ENCODE measurements at regions not wholly inside any gene's neighbourhood (a gene's known extent, or its start where the extent isn't known, plus 50 kb on each side); places are given as distances from the start of the nearest gene placed in this dataset.

GRCh38 chr11:115911613-115912346 lies 407.6 kb upstream of the CADM1 start:
- Histone ChIP-seq H3K9me2 (no peaks in the 10 kb centered on the region), H3K9ac (no peak overlapping the region), H3K9me3 (no peaks in the 10 kb centered on the region), H3K79me2 (ENCODE audit: insufficient read depth) (no peaks in the 10 kb centered on the region), H3K36me3 (replicated peaks in 1 of 2; ENCODE audit: control insufficient read depth in 1 of 2, insufficient read depth in 2 of 2, low read length in 1 of 2) (no peaks in the 10 kb centered on the region), H3K4me2 (no peak overlapping the region), H3K4me1 (ENCODE audit: control insufficient read depth in 1 of 2, insufficient read depth in 2 of 2, low read depth in 1 of 2, low read length in 1 of 2) (peaks cover 0 to 10% of the 10 kb centered on the region in 2 experiments; a peak in 1 of 4 replicates), H2AFZ (ENCODE audit: low read depth) (no peak overlapping the region), H4K20me1 (ENCODE audit: insufficient read depth) (no peaks in the 10 kb centered on the region), H3K4me3 (ENCODE audit: low read depth in 2 of 2, low read length in 1 of 2) (no peak overlapping the region), H3K27me3 (ENCODE audit: insufficient read depth) (no peaks in the 10 kb centered on the region), H3F3A (replicated peaks; ENCODE audit: insufficient read depth) (no peaks in the 10 kb centered on the region), H3K27ac (ENCODE audit: low read depth in 2 of 2, low read length in 1 of 2) (no peak overlapping the region)
- TF ChIP-seq EP300 (IDR thresholded peaks at IDR 0.05; ENCODE audit: borderline replicate concordance in 1 of 2, low read depth in 1 of 2, low read length in 1 of 2): 0 out of 4 replicates have a peak, but pooled peaks of 1 of the 2 experiments have one; percentile 17
- 0 out of 2 replicates have a peak, but pooled peaks have one; percentile 23 for TF ChIP-seq RAD21 (IDR thresholded peaks at IDR 0.05; ENCODE audit: low read length)
- peak; percentile 62; the same call in 1 of the 2 replicates for TF ChIP-seq GATA2 (CRISPR knock-in tag; IDR thresholded peaks at IDR 0.05)
- TF ChIP-seq PBX3 (IDR thresholded peaks at IDR 0.05): no peak
- peak; percentile 33; the same call in 1 of the 2 replicates for TF ChIP-seq RCOR1 (IDR thresholded peaks at IDR 0.05; ENCODE audit: low read length)
- peak; percentile 32 for DNase-seq
- ChIA-PET CTCF (interaction anchor here (0.6 to 3.4 kb wide), 14 partner anchors 8 to 729 kb away, joined by 3 to 16 read pairs (median 4); no protein-coding TSS in a partner anchor), POLR2A (no interaction called here)
- WGBS (ENCODE audit: low lambda C conversion rate): 25% methylated on average over 14 of the region's 14 CpGs

GRCh38 chr11:115910379-115910778 lies 406.2 kb upstream of the CADM1 start:
- CTCF ChIA-PET: interaction anchor here (3.4 kb wide), 1 partner anchor 16 kb away, joined by 16 read pairs; no protein-coding TSS in a partner anchor
- Histone ChIP-seq H3K27ac (ENCODE audit: low read depth in 2 of 2, low read length in 1 of 2) (no peak overlapping the region), H3K4me2 (no peak overlapping the region), H3K9ac (no peak overlapping the region), H3K9me2 (no peaks in the 10 kb centered on the region), H2AFZ (ENCODE audit: low read depth) (no peak overlapping the region), H3K36me3 (replicated peaks in 1 of 2; ENCODE audit: control insufficient read depth in 1 of 2, insufficient read depth in 2 of 2, low read length in 1 of 2) (no peaks in the 10 kb centered on the region), H3K4me1 (ENCODE audit: control insufficient read depth in 1 of 2, insufficient read depth in 2 of 2, low read depth in 1 of 2, low read length in 1 of 2) (peaks cover 0 to 14% of the 10 kb centered on the region in 2 experiments; a peak in 1 of 4 replicates), H3K27me3 (ENCODE audit: insufficient read depth) (no peaks in the 10 kb centered on the region), H4K20me1 (ENCODE audit: insufficient read depth) (no peaks in the 10 kb centered on the region), H3K9me3 (no peaks in the 10 kb centered on the region), H3F3A (replicated peaks; ENCODE audit: insufficient read depth) (no peaks in the 10 kb centered on the region), H3K4me3 (ENCODE audit: low read depth in 2 of 2, low read length in 1 of 2) (no peak overlapping the region), H3K79me2 (ENCODE audit: insufficient read depth) (no peaks in the 10 kb centered on the region)
- DNase-seq: no peak
- no peak for TF ChIP-seq PBX3 (IDR thresholded peaks at IDR 0.05)
- TF ChIP-seq YY1 (IDR thresholded peaks at IDR 0.05; ENCODE audit: low read depth): no peak
- TF ChIP-seq TAF1 (IDR thresholded peaks at IDR 0.05; ENCODE audit: borderline replicate concordance, low read depth, low read length): no peak
- TF ChIP-seq NRF1 (IDR thresholded peaks at IDR 0.05; ENCODE audit: low read depth, low read length): no peak
- TF ChIP-seq FOXJ3 (CRISPR knock-in tag; IDR thresholded peaks at IDR 0.05): no peak
- no peak for TF ChIP-seq FOSL2 (IDR thresholded peaks at IDR 0.05; ENCODE audit: borderline replicate concordance, low read depth)
- no peak for TF ChIP-seq IRF3 (IDR thresholded peaks at IDR 0.05; ENCODE audit: low read depth, low read length)
- TF ChIP-seq NFIC (IDR thresholded peaks at IDR 0.05; ENCODE audit: borderline replicate concordance): no peak
- WGBS (ENCODE audit: low lambda C conversion rate): 22% methylated on average over 1 of the region's 1 CpG
- POLR2A ChIA-PET: no interaction called here

Data from SK-N-SH (cell line).